ENCODE measurements at regions not wholly inside any gene's neighbourhood (a gene's known extent, or its start where the extent isn't known, plus 50 kb on each side); places are given as distances from the start of the nearest gene placed in this dataset.

DNA sequence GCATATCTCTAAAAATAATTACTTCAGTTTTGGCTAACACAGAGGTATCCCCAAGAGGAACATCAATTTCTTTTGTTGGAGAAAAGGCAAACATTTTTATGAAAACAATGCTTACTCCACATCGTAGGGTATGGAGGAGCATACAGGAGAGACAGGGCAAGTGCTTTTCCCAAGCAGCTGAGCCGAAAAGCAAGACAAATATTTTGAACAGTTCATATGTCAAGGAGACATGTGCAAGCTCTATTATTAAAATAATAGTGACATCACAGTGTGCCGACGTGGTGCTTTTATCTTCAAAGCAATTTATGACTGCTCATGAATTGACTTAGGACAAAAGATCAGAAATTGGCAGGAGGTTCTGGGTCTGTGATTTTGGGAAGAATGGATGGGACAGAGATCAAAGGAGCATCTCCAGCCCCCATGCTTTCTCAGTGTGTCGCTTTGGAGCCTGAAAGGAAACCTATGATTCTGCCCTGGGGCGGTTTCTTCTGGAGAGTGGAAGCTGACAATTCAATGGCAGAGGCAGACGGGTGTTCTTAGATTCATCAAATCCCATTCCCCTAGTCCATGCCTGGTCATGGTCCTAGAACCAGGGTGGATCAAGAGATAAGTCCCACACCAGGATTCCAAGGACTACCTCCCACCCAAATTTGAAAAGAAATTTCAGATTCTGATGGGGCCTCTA is 97.1 kb downstream of the JCAD start:
- intact Hi-C loops (cut with micrococcal nuclease) = no loop called here
- ATAC-seq = no peak
- DNase-seq = no peak

GRCh38 chr10:29961351-29961750 is 98.0 kb downstream of the JCAD start:
- intact Hi-C loops (cut with micrococcal nuclease) = no loop called here
- no peak for ATAC-seq
- no peak for DNase-seq

DNA sequence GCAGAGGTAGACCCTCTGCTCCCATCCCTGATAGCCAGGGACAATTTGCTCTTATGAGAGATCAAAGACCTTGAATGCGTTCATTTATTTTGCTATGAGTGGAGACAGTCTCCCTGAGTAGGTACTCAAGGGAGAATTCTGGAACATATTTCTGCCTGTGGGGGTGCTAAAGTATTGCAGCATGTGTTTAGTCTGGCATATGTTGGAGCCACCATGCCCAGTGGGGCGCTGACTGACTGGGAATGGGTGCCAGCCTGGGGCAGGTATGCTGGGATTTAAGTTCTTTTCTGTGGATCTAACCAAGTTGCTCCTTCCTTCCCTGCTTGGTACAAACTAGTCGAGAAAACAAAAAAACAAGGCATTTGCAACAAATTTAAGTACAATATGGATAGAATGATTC is 99.1 kb downstream of the JCAD start:
- ATAC-seq = no peak
- DNase-seq = no peak
- intact Hi-C loops (cut with micrococcal nuclease) = no loop called here

GRCh38 chr10:29959586-29959985 is 99.8 kb downstream of the JCAD start:
- no peak for ATAC-seq
- DNase-seq = no peak
- intact Hi-C loops (cut with micrococcal nuclease) = no loop called here

DNA sequence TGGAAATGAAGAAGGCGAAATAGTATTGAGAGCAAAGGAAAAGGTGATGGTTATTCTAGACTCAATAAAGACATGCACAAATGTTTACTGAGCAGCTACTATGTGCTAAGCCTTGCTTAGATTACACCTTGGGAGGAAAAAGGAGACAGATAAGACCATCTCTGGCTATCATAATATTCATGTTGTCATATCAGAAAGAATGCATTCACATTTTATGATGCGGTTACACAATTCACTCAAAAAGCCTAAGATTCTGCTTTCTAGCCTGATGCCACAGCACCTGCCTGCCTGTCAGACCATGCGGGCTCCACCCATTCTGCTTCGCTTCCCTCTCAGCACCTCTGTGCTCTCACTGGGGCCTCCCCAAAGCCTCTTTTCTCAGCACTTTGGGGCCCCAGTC is 100.9 kb downstream of the JCAD start:
- ATAC-seq = no peak
- no peak for DNase-seq
- intact Hi-C loops (cut with micrococcal nuclease) = no loop called here

GRCh38 chr10:29957907-29958331 is 101.5 kb downstream of the JCAD start:
- peak; percentile 62 for DNase-seq
- ATAC-seq = peak; percentile 40
- intact Hi-C loops (cut with micrococcal nuclease) = no loop called here

DNA sequence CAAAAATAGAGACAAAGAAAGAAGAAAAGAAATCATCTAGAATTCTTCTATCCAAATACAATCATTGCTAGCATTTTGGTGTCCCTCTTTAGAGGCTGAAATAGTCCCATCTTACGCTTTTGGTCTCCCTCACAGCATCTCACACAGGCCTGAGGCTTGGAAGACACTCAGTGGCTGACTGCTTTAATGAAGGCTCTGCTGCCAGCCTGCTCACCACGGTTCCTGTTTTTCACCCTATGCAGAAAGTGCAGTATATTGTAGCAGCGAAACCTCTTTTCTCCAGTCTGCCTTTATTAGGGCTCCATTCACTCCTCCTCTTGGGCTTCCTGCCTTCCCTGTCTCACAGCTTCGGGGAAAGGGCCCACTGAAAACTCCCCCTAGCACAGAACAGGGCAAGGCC is 102.2 kb downstream of the JCAD start:
- no peak for ATAC-seq
- no peak for DNase-seq
- intact Hi-C loops (cut with micrococcal nuclease) = no loop called here

DNA sequence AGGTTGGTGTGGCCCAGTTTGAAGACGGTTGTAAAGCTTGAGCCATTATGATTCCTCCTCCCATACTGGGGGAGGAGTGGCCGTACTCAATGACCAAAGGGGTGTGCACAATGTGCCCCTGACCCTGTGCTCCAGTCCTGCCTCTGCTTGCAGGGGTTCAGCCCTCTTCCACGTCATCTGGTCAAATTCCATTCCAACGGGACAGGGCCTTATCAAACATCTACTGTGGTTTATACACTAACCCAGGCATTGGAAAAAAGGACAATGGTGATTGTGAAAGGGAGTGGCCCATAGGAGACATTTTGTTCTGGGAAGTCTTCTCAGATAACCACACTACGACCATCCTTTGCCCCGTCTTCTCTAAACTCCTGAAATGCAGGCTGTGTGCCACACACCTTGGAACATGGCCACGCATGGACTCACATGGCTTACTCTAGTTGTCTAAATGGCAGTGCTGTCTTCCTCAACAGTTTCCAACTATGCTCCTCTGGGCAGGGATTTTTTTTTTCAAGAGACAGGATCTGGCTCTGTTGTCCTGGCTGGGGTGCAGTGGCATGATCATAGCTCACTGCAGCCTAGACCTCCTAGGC is 103.0 kb downstream of the JCAD start:
- DNase-seq (no peak), ATAC-seq (no peak)
- intact Hi-C loops (cut with micrococcal nuclease) = no loop called here

DNA sequence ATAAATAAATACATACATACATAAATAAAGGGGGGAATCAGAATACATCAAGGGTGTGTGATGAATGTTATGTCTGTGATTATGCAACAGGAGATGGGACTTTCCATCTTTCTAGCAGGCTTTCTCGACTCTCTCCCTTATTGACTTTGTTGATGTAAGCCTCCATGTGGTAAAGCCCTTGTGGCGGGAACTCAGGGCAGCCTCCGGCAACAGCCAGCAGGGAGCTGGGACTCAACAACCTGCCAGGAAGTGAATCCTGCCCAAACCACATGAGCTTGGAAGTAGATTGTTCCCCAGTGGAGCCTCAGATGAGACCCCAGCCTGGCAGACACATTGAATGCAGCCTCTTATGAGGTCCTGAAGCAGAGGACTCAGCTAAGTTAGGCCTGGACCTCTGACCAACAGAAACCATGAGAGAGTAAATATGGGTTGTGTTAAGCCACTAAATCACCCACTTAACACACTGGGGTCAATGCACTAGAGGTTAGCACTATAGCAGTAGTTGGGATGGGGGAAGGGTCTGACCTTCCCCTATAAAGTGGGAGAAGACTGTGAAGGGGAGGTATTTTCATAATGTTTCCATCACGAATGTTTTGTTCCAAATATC is 104.0 kb downstream of the JCAD start:
- intact Hi-C loops (cut with micrococcal nuclease) = no loop called here
- ATAC-seq (no peak), DNase-seq (no peak)

GRCh38 chr10:29951441-29951931 is 107.9 kb downstream of the JCAD start:
- ATAC-seq (no peak), DNase-seq (no peak)
- intact Hi-C loops (cut with micrococcal nuclease) = no loop called here

DNA sequence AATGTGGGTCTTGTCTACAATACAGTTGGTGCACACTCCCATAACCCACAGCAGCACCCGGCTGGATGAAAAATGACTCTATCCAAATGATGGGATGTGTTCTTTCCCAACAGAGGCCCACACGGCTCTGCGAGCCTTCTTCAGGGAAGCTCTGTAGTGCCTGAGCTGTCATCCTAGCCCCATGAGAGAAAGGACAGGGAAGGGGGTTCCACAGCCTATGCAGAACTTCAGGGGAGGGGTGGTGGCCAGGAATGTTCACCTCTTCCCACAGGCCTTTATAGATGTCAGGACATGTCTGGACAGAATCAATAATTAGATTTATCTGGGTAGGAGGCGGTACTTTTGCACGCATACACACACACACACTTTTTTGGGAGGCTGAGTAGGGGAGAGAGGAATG is 109.0 kb downstream of the JCAD start:
- intact Hi-C loops (cut with micrococcal nuclease) = no loop called here
- no peak for DNase-seq
- ATAC-seq = no peak

- no peak for DNase-seq
- intact Hi-C loops (cut with micrococcal nuclease) = no loop called here
Measured at GRCh38 chr10:29949411-29950011, 109.9 kb downstream of the JCAD start.

GRCh38 chr10:29948881-29949355 is 110.5 kb downstream of the JCAD start:
- no peak for DNase-seq
- intact Hi-C loops (cut with micrococcal nuclease) = no loop called here
- ATAC-seq = no peak

More at GRCh38 chr10:29949411-29950011, 109.9 kb downstream of the JCAD start:
- ATAC-seq = no peak

DNA sequence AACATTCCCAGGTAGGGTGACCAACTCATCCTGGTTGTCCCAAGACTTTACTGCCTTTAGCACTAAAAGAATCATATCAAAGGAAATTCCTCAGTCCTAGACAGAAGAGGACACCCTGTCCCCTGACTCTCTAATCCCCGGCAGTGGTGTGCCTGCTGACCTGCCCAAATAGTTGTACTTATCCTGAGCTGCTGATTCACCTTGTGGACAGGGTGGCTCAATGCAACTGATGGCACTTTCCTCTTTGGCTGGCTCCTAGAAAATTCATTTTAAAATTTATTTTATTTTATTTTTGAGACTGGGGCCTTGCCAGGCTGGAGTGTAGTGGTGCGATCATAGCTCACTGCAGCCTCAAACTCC is 111.7 kb downstream of the JCAD start:
- ATAC-seq (peak; percentile 68), DNase-seq (no peak)
- intact Hi-C loops (cut with micrococcal nuclease) = no loop called here

DNA sequence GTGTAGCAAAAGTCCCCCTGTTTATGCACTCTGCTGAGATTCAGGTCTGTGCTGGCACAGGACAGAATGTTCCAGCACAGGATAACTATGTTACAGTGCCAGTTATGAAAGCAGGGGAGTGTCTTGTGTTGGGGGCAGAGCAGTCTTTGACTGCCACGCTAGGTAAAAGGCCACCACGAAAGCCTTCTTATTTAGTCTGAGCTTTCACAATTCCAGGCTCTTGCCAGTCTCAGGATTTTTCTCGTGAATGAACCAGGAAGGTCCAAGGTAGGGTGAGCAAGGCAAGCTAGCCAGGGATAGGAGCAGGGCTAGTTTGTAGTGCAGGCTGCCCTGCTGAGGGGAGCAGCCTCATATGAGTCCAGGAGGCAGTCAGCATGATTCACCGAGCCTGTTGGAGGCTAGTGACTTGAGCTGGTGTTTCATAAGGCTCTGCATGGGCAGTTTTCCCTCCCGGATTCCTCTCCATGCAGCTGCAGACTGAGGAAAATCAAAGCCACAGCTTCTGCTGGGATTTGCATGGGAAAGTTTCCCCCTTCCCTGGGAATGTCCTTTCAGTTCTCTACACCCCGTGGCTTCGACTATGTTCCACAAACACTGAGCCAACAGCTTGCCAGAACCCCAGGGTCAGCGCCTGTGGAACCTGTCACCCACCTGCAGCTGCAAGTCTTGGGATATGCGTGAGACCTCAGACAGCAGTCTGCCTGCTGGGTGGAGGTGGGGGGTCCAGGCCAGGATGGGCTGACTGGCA is 112.3 kb downstream of the JCAD start:
- DNase-seq = peak; percentile 51
- ATAC-seq = peak; percentile 95
- intact Hi-C loops (cut with micrococcal nuclease) = no loop called here

DNA sequence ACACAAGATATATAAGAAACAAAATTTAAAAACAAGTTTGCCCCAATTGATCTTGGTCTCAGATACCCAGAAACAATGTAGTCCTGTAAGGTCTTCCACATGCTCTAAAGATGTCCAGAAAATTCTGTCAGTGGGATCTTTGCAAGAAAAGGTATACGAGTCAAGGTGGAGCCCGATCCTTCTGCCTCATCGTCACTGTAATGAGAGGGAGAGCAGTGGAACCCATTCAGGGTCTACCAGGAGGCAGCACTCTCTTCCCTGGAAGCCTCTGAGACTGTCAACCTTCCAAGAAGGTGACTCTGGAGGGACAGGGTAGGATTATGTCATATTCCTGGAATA is 112.8 kb downstream of the JCAD start:
- DNase-seq (no peak), ATAC-seq (no peak)
- intact Hi-C loops (cut with micrococcal nuclease) = no loop called here

DNA sequence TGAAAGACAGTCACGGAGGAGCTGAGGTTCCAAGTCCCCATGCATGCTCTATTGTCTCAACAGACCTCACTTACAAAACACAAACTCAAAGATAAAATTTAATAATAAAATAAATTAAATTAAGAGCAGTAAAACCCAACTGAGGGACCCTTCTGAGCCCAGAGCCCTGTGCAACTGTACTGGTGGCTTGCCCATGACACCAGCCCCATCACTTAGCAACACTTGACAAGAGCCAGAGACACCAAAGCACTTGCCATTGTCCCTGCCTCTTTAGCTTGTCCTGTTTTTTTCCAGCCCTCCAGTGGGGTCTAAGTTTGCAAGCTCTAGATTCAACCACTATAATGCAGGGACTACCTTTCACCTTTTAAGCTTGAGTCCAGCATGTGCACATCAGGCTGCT is 117.9 kb downstream of the JCAD start:
- intact Hi-C loops (cut with micrococcal nuclease) = no loop called here
- no peak for ATAC-seq
- DNase-seq = no peak

GRCh38 chr10:29932991-29933390 is 126.4 kb downstream of the JCAD start:
- no peak for ATAC-seq
- DNase-seq = no peak
- intact Hi-C loops (cut with micrococcal nuclease) = no loop called here

- intact Hi-C loops (cut with micrococcal nuclease) = no loop called here
- DNase-seq = no peak
- no peak for ATAC-seq
Measured at GRCh38 chr10:29931833-29932232, 127.6 kb downstream of the JCAD start.

- intact Hi-C loops (cut with micrococcal nuclease) = no loop called here
- DNase-seq (no peak), ATAC-seq (no peak)
Measured at GRCh38 chr10:29929006-29929405, 130.4 kb downstream of the JCAD start.
